ENCODE measurements at regions not wholly inside any gene's neighbourhood (a gene's known extent, or its start where the extent isn't known, plus 50 kb on each side); places are given as distances from the start of the nearest gene placed in this dataset.
"Not testable (repeated sequence)": the region's sequence is repeated elsewhere in the genome, so short reads cannot be mapped to it uniquely, and the experiment has no call there.

DNA sequence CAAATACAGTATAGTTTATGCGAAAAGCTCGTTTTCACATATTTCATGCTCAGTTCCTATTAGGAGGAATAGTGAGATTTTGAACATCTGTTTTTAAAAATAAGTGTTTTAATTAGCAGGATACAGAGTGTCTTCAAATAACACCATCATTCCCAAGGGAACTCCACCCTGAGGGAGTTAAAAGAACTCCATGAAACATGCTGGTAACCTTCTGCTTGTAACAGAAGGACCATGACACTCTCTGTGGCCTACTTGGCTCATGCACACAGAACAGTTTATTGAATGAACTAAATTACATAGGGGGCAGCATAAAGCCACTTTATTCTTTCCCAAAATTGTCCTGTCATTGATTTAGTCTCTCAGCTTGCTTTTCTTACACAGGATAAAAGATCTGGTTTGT lies 809.5 kb upstream of the SLITRK6 start:
- H3K36me3 ChIP-seq = no peaks in the 10 kb centered on the region
- TF ChIP-seq EZH2phosphoT487 (IDR thresholded peaks at IDR 0.05) (no peak), EZH2 (IDR thresholded peaks at IDR 0.05) (no peak)
- H3K4me2 ChIP-seq = no peak overlapping the region
- H3K79me2 ChIP-seq (ENCODE audit: low read depth) = no peaks in the 10 kb centered on the region
- no peaks in the 10 kb centered on the region for H3F3A ChIP-seq (ENCODE audit: low read depth)
- no peak overlapping the region for H3K4me3 ChIP-seq
- Mint-ChIP-seq H3K4me3 (no peak overlapping the region), H3K27me3 (ENCODE audit: insufficient read depth, low read depth) (no peaks in the 10 kb centered on the region), H3K27ac (no peak overlapping the region), H3K36me3 (no peaks in the 10 kb centered on the region), H3K4me1 (no peaks in the 10 kb centered on the region), H3K9me3 (peaks cover 2% of the 10 kb centered on the region)
- no peak for DNase-seq (ENCODE audit: low spot score)
- no peaks in the 10 kb centered on the region for H3K27me3 ChIP-seq
- H3K27ac ChIP-seq = no peak overlapping the region
- no peaks in the 10 kb centered on the region for H3K9me3 ChIP-seq (ENCODE audit: low read depth)
- no peaks in the 10 kb centered on the region for H4K20me1 ChIP-seq (ENCODE audit: low read depth)
- H2AFZ ChIP-seq (replicated peaks) = no peak overlapping the region
- H3K9ac ChIP-seq = no peak overlapping the region
- no peaks in the 10 kb centered on the region for H3K4me1 ChIP-seq

DNA sequence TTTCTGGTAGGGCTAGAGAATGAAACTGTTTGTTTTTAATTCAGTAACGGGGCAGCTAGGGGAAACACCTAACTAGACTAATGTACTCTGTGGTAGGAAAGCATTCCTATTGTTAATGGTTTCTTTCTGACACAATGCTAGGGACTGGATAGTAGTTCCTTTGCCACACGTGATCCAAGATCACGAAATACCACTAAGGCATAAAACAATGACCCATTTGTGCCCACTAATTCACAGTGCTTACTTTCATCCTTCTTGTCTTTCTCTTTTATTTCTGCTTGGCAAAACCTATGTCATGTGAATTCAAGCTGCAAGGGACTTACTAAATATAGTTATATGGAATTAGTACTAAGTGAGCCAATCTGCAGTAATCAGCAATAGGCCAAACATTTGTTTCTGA lies 834.1 kb upstream of the SLITRK6 start:
- no peak overlapping the region for H2AFZ ChIP-seq (replicated peaks)
- no peaks in the 10 kb centered on the region for H3K36me3 ChIP-seq
- no peaks in the 10 kb centered on the region for H3K4me1 ChIP-seq
- Mint-ChIP-seq H3K4me1 (no peaks in the 10 kb centered on the region), H3K9me3 (no peaks in the 10 kb centered on the region), H3K27ac (no peak overlapping the region), H3K4me3 (no peak overlapping the region), H3K36me3 (no peaks in the 10 kb centered on the region), H3K27me3 (ENCODE audit: insufficient read depth, low read depth) (no peaks in the 10 kb centered on the region)
- H3K4me3 ChIP-seq = no peak overlapping the region
- H3K27me3 ChIP-seq = no peaks in the 10 kb centered on the region
- H3K9ac ChIP-seq = no peak overlapping the region
- no peak overlapping the region for H3K27ac ChIP-seq
- no peak for DNase-seq (ENCODE audit: low spot score)
- H4K20me1 ChIP-seq (ENCODE audit: low read depth) = no peaks in the 10 kb centered on the region
- H3K9me3 ChIP-seq (ENCODE audit: low read depth) = no peaks in the 10 kb centered on the region
- TF ChIP-seq, protein P1, sequence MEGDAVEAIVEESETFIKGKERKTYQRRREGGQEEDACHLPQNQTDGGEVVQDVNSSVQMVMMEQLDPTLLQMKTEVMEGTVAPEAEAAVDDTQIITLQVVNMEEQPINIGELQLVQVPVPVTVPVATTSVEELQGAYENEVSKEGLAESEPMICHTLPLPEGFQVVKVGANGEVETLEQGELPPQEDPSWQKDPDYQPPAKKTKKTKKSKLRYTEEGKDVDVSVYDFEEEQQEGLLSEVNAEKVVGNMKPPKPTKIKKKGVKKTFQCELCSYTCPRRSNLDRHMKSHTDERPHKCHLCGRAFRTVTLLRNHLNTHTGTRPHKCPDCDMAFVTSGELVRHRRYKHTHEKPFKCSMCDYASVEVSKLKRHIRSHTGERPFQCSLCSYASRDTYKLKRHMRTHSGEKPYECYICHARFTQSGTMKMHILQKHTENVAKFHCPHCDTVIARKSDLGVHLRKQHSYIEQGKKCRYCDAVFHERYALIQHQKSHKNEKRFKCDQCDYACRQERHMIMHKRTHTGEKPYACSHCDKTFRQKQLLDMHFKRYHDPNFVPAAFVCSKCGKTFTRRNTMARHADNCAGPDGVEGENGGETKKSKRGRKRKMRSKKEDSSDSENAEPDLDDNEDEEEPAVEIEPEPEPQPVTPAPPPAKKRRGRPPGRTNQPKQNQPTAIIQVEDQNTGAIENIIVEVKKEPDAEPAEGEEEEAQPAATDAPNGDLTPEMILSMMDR (IDR thresholded peaks at IDR 0.05) = no peak
- no peak for TF ChIP-seq EZH2 (IDR thresholded peaks at IDR 0.05)
- H3K79me2 ChIP-seq (ENCODE audit: low read depth) = no peaks in the 10 kb centered on the region
- no peaks in the 10 kb centered on the region for H3F3A ChIP-seq (ENCODE audit: low read depth)
- H3K4me2 ChIP-seq = no peak overlapping the region

DNA sequence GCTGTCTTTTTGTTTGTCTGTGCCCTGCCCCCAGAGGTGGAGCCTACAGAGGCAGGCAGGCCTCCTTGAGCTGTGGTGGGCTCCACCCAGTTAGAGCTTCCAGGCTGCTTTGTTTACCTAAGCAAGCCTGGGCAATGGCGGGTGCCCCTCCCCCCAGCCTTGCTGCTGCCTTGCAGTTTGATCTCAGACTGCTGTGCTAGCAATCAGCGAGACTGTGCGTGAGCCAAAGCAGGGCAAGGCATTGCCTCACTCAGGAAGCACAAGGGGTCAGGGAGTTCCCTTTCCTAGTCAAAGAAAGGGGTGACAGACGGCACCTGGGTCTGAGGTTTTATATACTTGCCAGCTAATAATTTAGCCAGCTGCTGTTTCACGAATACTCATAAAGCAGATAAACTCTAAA lies 852.0 kb upstream of the SLITRK6 start:
- H4K20me1 ChIP-seq (ENCODE audit: low read depth); H3K36me3 ChIP-seq; H3K9me3 Mint-ChIP-seq; H3K27ac Mint-ChIP-seq; H3K79me2 ChIP-seq (ENCODE audit: low read depth); H3K36me3 Mint-ChIP-seq; H2AFZ ChIP-seq (replicated peaks); H3K9me3 ChIP-seq (ENCODE audit: low read depth); H3K4me3 Mint-ChIP-seq; H3K27me3 Mint-ChIP-seq (ENCODE audit: insufficient read depth, low read depth); H3K4me2 ChIP-seq; H3K27me3 ChIP-seq; H3K4me1 ChIP-seq; H3K9ac ChIP-seq; H3K27ac ChIP-seq; H3K4me1 Mint-ChIP-seq; H3F3A ChIP-seq (ENCODE audit: low read depth); H3K4me3 ChIP-seq: not testable (repeated sequence)
- DNase-seq (ENCODE audit: low spot score) = peak; percentile 38

DNA sequence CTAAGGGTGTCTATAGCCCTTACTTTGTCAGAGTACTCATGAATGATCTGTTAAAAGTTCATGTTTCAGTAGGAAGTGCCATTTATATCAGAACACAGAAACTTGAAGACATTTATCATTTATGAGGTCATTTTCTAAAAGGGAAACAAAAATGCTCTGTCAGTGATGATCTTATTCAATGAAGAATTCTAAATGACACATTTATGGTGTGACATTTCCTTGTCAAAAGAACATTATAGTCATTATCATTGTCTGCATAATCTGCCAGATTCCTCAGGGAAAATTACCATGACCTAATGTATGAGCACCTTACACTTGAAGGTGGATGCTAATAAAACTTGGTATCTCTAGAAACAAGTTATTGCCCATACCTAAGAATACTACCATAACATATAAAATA lies 853.8 kb upstream of the SLITRK6 start:
- H3K4me1 ChIP-seq = no peaks in the 10 kb centered on the region
- H3K36me3 Mint-ChIP-seq = no peaks in the 10 kb centered on the region
- H3K9ac ChIP-seq = no peak overlapping the region
- H3K36me3 ChIP-seq = no peaks in the 10 kb centered on the region
- no peak overlapping the region for H3K4me3 ChIP-seq
- DNase-seq (ENCODE audit: low spot score) = no peak
- no peaks in the 10 kb centered on the region for H3F3A ChIP-seq (ENCODE audit: low read depth)
- no peaks in the 10 kb centered on the region for H3K27me3 ChIP-seq
- H2AFZ ChIP-seq (replicated peaks) = no peak overlapping the region
- no peak overlapping the region for H3K4me3 Mint-ChIP-seq
- no peaks in the 10 kb centered on the region for H3K79me2 ChIP-seq (ENCODE audit: low read depth)
- no peaks in the 10 kb centered on the region for H3K4me1 Mint-ChIP-seq
- H4K20me1 ChIP-seq (ENCODE audit: low read depth) = no peaks in the 10 kb centered on the region
- no peak overlapping the region for H3K4me2 ChIP-seq
- no peak overlapping the region for H3K27ac ChIP-seq
- no peak for TF ChIP-seq EZH2phosphoT487 (IDR thresholded peaks at IDR 0.05)
- TF ChIP-seq, protein P1 (IDR thresholded peaks at IDR 0.05) = no peak
- TF ChIP-seq EZH2 (IDR thresholded peaks at IDR 0.05) = no peak
- no peaks in the 10 kb centered on the region for H3K9me3 ChIP-seq (ENCODE audit: low read depth)
- peaks cover 2% of the 10 kb centered on the region for H3K9me3 Mint-ChIP-seq
- no peaks in the 10 kb centered on the region for H3K27me3 Mint-ChIP-seq (ENCODE audit: insufficient read depth, low read depth)
- H3K27ac Mint-ChIP-seq = no peak overlapping the region

All from neural progenitor cell (in vitro differentiated cells).